K562 (cell line): ENCODE measurements at regions not wholly inside any gene's neighbourhood (a gene's known extent, or its start where the extent isn't known, plus 50 kb on each side); places are given as distances from the start of the nearest gene placed in this dataset.

Experiments
- ATAC-seq: fragments of 200-7000 bp; cut with Tn5 transposase; 3 replicates; pipeline ENCODE4 v1.9.1; 2020; ENCODE audit warnings: moderate library complexity
- BruUV-seq: library from RNA; stranded (reverse); fragments of 400-500 nt; replicated peaks from 2 replicates; lab custom pipeline; 2021; lab: Mats Ljungman, UMichigan
- CTCF ChIA-PET: fragments of 300-600 bp; formaldehyde crosslinking; extraction: SDS; loops from one replicate; lab custom pipeline; 2021; ENCODE audit warnings: low intra/inter-chr PET ratio; lab: Yijun Ruan, JAX
- POLR2A ChIA-PET: fragments of 300-600, 350-650 bp; sonication (Branson Sonifier 250); formaldehyde crosslinking; extraction: SDS; loops from one replicate; lab custom pipeline; 2021; ENCODE audit warnings: antibody characterized with exemption, inconsistent platforms; lab: Yijun Ruan, JAX
- DNase-seq, 4 experiments: peaks; one replicate each; pipeline versions ENCODE4 v3.0.0 to v3.0.0-alpha.2; 2011 to 2018; ENCODE audit warnings: low spot score in 3 of 4, mixed read lengths in 3 of 4; ENCODE audit errors: extremely low read depth in 1 of 4
- FAIRE-seq: peaks from 2 replicates; lab custom pipeline; 2011; peaks lifted over from hg19 to GRCh38; lab: Jason Lieb, UNC
- H2AFZ ChIP-seq: 2 replicates; pipeline ENCODE4 v1.6.0; 2011; ENCODE audit warnings: low read depth, low read length, control low read depth, inconsistent platforms
- H3K27ac ChIP-seq: fragments of 200-600 bp; 3 replicates; pipeline ENCODE4 v1.8.0; 2011; ENCODE audit warnings: low read depth, mild to moderate bottlenecking, control low read depth, inconsistent platforms, low read length, moderate library complexity, mixed read lengths; ENCODE audit errors: extremely low read depth
- H3K27me3 ChIP-seq, 2 experiments: fragments of 300-600 bp in 1 of 2; 2 replicates in 1 of 2; 3 replicates in 1 of 2; pipeline versions ENCODE4 v1.6.0 to v1.8.0; 2011; ENCODE audit warnings: inconsistent platforms in 2 of 2, low read length in 2 of 2, mild to moderate bottlenecking in 1 of 2, mixed read lengths in 1 of 2, moderate library complexity in 1 of 2; ENCODE audit not compliant: control insufficient read depth in 2 of 2, insufficient read depth in 2 of 2
- H3K36me3 ChIP-seq: fragments of 300-600 bp; 3 replicates; pipeline ENCODE4 v1.8.0; 2011; ENCODE audit warnings: mild to moderate bottlenecking, low read length, inconsistent platforms; ENCODE audit not compliant: control insufficient read depth, insufficient read depth
- H3K4me1 ChIP-seq, 2 experiments: fragments of 200-600 bp in 1 of 2; replicated peaks in 1 of 2; 2 replicates in 1 of 2; 3 replicates in 1 of 2; pipeline versions ENCODE4 v1.5.1 to v1.8.0; 2011; ENCODE audit warnings: inconsistent platforms in 2 of 2, low read length in 2 of 2, mild to moderate bottlenecking in 1 of 2, mixed read lengths in 1 of 2, moderate library complexity in 1 of 2; ENCODE audit not compliant: control insufficient read depth in 2 of 2, insufficient read depth in 2 of 2
- H3K4me2 ChIP-seq: 2 replicates; pipeline ENCODE4 v1.6.1; 2011; ENCODE audit warnings: low read length, control low read depth, inconsistent platforms, mixed read lengths; ENCODE audit not compliant: insufficient read depth
- H3K4me3 ChIP-seq: fragments of 200-600 bp; sonication (generic), shearing (Covaris generic); 2 replicates; pipeline ENCODE4 v1.5.1; 2016; ENCODE audit warnings: control low read depth, inconsistent platforms
- H3K79me2 ChIP-seq: fragments of 200-600 bp; 3 replicates; pipeline ENCODE4 v1.8.0; 2011; ENCODE audit warnings: low read length, inconsistent platforms; ENCODE audit not compliant: control insufficient read depth, insufficient read depth
- H3K9ac ChIP-seq, 2 experiments: 2 replicates each; pipeline versions ENCODE4 v1.6.0 to v1.6.1; 2011; ENCODE audit warnings: low read depth in 2 of 2, low read length in 2 of 2, control low read depth in 1 of 2, inconsistent platforms in 1 of 2, mild to moderate bottlenecking in 1 of 2, mixed read lengths in 1 of 2; ENCODE audit not compliant: insufficient read depth in 1 of 2
- H3K9me1 ChIP-seq: one replicate; pipeline ENCODE4 v1.6.0; 2011; ENCODE audit warnings: inconsistent platforms, mild to moderate bottlenecking, low read length, moderate library complexity; ENCODE audit not compliant: control insufficient read depth, insufficient read depth
- H3K9me3 ChIP-seq: replicated peaks from 2 replicates; pipeline ENCODE4 v1.5.1; 2011; ENCODE audit warnings: low read depth, low read length, inconsistent platforms; ENCODE audit not compliant: control insufficient read depth, insufficient read depth
- H4K20me1 ChIP-seq: replicated peaks from 2 replicates; pipeline ENCODE4 v1.6.1; 2011; ENCODE audit warnings: low read length, inconsistent platforms, mixed read lengths; ENCODE audit not compliant: control insufficient read depth, insufficient read depth
- CSDE1 ChIP-seq, 2 experiments: fragments of 450-650 bp; IDR thresholded peaks; 2 replicates each; pipeline ENCODE4 v1.6.1; 2016; ENCODE audit warnings: mild to moderate bottlenecking in 1 of 2
- FOXK2 ChIP-seq, 2 experiments: fragments of 450-650 bp; IDR thresholded peaks in 1 of 2; conservative IDR thresholded peaks in 1 of 2; 2 replicates each; pipeline ENCODE4 v1.6.1; 2016; ENCODE audit warnings: low read depth in 2 of 2, mild to moderate bottlenecking in 1 of 2
- HBP1 ChIP-seq: fragments of 450-650 bp; formaldehyde crosslinking; IDR thresholded peaks from 2 replicates; pipeline ENCODE4 v1.4.0; 2022; ENCODE audit warnings: missing genetic modification characterization
- HDAC2 ChIP-seq: fragments of 450-650 bp; IDR thresholded peaks from 2 replicates; pipeline ENCODE4 v1.6.1; 2016; ENCODE audit warnings: mild to moderate bottlenecking
- HNRNPH1 ChIP-seq: fragments of 200-400 bp; formaldehyde crosslinking; optimal IDR thresholded peaks from 2 replicates; pipeline ENCODE3; 2017; ENCODE audit warnings: low read depth, mild to moderate bottlenecking, low read length, moderate library complexity
- NCOA4 ChIP-seq: fragments of 450-650 bp; IDR thresholded peaks from 2 replicates; pipeline ENCODE4 v1.6.1; 2018; ENCODE audit warnings: mild to moderate bottlenecking; ENCODE audit not compliant: partially characterized antibody
- NR2F6 ChIP-seq: fragments of 450-650 bp; formaldehyde crosslinking; IDR thresholded peaks from 2 replicates; pipeline ENCODE4 v1.4.0; 2020; ENCODE audit warnings: mild to moderate bottlenecking
- PHB2 ChIP-seq: fragments of 450-650 bp; IDR thresholded peaks from 2 replicates; pipeline ENCODE4 v1.6.1; 2017; ENCODE audit warnings: low read depth
- TFE3 ChIP-seq: fragments of 450-650 bp; formaldehyde crosslinking; IDR thresholded peaks from 2 replicates; pipeline ENCODE4 v1.4.0; 2020; ENCODE audit warnings: mild to moderate bottlenecking, mixed read lengths
- ZBTB33 ChIP-seq: sonication (generic); formaldehyde crosslinking; IDR thresholded peaks from 2 replicates; pipeline ENCODE4 v1.8.1; 2023; ENCODE audit warnings: mild to moderate bottlenecking, missing genetic modification reagents
- ZNF354B ChIP-seq: fragments of 250-450 bp; sonication (Bioruptor Pico); IDR thresholded peaks from 2 replicates; pipeline ENCODE4 v1.4.0; 2020
- ZNF668 ChIP-seq: fragments of 250-450 bp; sonication (Bioruptor Pico); IDR thresholded peaks from 2 replicates; pipeline ENCODE4 v1.8.0; 2022; ENCODE audit warnings: mild to moderate bottlenecking, inconsistent platforms
- WGBS: fragments of 100-300 bp; shearing (Covaris generic); methylation state at CpG from one replicate; pipeline ENCODE4 v1.1.6; 2016; ENCODE audit warnings: low coverage, mixed read lengths; ENCODE audit not compliant: insufficient coverage; ENCODE audit errors: missing lambda C conversion rate; 5-methylcytosine and 5-hydroxymethylcytosine counted together
- in situ Hi-C: fragments of 300-500 bp; cut with MboI; formaldehyde crosslinking; loops from 4 replicates; pipeline ENCODE4 v1.15.0; 2018; ENCODE audit warnings: inconsistent platforms, mixed read lengths
- intact Hi-C: fragments of 100-400 bp; cut with micrococcal nuclease; formaldehyde crosslinking; loops from 2 replicates; pipeline ENCODE4 v1.14.2; 2022
- TF ChIP-seq, protein P1 (sequence below), 2 experiments: fragments of 450-650 bp in 1 of 2; sonication (generic) in 1 of 2; formaldehyde crosslinking; conservative IDR thresholded peaks; 2 replicates each; pipeline versions ENCODE4 v1.4.0 to v1.8.1; 2020 to 2022; ENCODE audit warnings: mild to moderate bottlenecking in 1 of 2, missing genetic modification reagents in 1 of 2
- TF ChIP-seq, protein P2 (sequence below): fragments of 450-650 bp; IDR thresholded peaks from 2 replicates; pipeline ENCODE4 v1.6.1; 2017; ENCODE audit warnings: mild to moderate bottlenecking, moderate library complexity
- TF ChIP-seq, protein P3 (sequence below): IDR thresholded peaks from 3 replicates; pipeline ENCODE4 v1.6.1; 2011; ENCODE audit warnings: borderline replicate concordance, mild to moderate bottlenecking; ENCODE audit not compliant: insufficient read length, insufficient read depth

DNA sequence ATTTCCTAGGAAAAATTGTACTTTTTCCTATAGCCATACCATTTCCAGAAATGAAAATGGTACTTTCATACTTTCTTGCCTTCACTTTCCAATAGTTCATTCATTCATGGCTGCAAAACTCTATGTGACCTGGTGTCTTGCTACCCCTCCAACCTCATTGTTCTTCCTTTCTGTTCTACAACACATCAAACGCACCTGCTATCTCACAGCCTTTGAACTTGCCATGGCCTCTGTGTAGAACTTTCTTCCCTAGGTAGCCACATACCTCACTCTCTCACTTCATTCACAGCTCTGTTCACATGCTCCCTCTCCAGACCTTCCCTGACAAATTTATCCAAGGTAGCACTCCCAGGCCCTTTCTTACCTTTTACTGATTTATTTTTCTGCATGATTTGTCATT, 149.2 kb downstream of the DUSP6 start:
- Histone ChIP-seq H3K9ac (no peak overlapping the region), H3K79me2 (no peaks in the 10 kb centered on the region), H3K4me2 (no peak overlapping the region), H4K20me1 (no peaks in the 10 kb centered on the region), H3K9me3 (no peaks in the 10 kb centered on the region), H3K4me3 (no peak overlapping the region), H3K36me3 (no peaks in the 10 kb centered on the region), H2AFZ (no peak overlapping the region), H3K27ac (no peak overlapping the region), H3K9me1 (no peaks in the 10 kb centered on the region), H3K27me3 (no peaks in the 10 kb centered on the region), H3K4me1 (no peaks in the 10 kb centered on the region; a peak in 1 of 5 replicates)
- CTCF ChIA-PET: no interaction called here
- no TSS peak for BruUV-seq
- intact Hi-C loops (no loop called here), in situ Hi-C loops (no loop called here)
- TF ChIP-seq, protein P1, sequence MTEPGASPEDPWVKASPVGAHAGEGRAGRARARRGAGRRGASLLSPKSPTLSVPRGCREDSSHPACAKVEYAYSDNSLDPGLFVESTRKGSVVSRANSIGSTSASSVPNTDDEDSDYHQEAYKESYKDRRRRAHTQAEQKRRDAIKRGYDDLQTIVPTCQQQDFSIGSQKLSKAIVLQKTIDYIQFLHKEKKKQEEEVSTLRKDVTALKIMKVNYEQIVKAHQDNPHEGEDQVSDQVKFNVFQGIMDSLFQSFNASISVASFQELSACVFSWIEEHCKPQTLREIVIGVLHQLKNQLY (CRISPR knock-in tag; conservative IDR thresholded peaks at IDR 0.05): no peak
- no peak for TF ChIP-seq FOXK2 (conservative IDR thresholded peaks at IDR 0.05 in 1 of 2, IDR thresholded peaks at IDR 0.05 in 1 of 2; ENCODE audit: low read depth in 2 of 2)
- TF ChIP-seq, protein P2, sequence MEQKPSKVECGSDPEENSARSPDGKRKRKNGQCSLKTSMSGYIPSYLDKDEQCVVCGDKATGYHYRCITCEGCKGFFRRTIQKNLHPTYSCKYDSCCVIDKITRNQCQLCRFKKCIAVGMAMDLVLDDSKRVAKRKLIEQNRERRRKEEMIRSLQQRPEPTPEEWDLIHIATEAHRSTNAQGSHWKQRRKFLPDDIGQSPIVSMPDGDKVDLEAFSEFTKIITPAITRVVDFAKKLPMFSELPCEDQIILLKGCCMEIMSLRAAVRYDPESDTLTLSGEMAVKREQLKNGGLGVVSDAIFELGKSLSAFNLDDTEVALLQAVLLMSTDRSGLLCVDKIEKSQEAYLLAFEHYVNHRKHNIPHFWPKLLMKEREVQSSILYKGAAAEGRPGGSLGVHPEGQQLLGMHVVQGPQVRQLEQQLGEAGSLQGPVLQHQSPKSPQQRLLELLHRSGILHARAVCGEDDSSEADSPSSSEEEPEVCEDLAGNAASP: no peak
- no peak for TF ChIP-seq HDAC2
- TF ChIP-seq TFE3 (CRISPR knock-in tag): no peak
- no peak for TF ChIP-seq PHB2
- TF ChIP-seq NR2F6: no peak
- TF ChIP-seq ZNF354B (CRISPR knock-in tag): no peak
- no peak for TF ChIP-seq ZNF668 (CRISPR knock-in tag)
- TF ChIP-seq, protein P3, sequence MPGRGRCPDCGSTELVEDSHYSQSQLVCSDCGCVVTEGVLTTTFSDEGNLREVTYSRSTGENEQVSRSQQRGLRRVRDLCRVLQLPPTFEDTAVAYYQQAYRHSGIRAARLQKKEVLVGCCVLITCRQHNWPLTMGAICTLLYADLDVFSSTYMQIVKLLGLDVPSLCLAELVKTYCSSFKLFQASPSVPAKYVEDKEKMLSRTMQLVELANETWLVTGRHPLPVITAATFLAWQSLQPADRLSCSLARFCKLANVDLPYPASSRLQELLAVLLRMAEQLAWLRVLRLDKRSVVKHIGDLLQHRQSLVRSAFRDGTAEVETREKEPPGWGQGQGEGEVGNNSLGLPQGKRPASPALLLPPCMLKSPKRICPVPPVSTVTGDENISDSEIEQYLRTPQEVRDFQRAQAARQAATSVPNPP: no peak
- no peak for TF ChIP-seq HBP1 (CRISPR knock-in tag)
- TF ChIP-seq NCOA4: no peak
- no peak for TF ChIP-seq ZBTB33 (CRISPR knock-in tag)
- no peak for TF ChIP-seq HNRNPH1
- no peak for TF ChIP-seq CSDE1 (IDR thresholded peaks at IDR 0.05)
- FAIRE-seq (no peak), ATAC-seq (no peak), DNase-seq (no peak)
- 0% methylated on average over 1 of the region's 1 CpG for WGBS
- POLR2A ChIA-PET: no interaction called here
